ENCODE measurements at regions not wholly inside any gene's neighbourhood (a gene's known extent, or its start where the extent isn't known, plus 50 kb on each side); places are given as distances from the start of the nearest gene placed in this dataset.

GRCh38 chr10:124210263-124210662, 116.9 kb upstream of the CHST15 start:
- TF ChIP-seq CTCF (IDR thresholded peaks at IDR 0.05): no peak
- TF ChIP-seq EP300 (IDR thresholded peaks at IDR 0.05): no peak
